Upper lobe of left lung (tissue), 4 donors: ENCODE measurements at regions not wholly inside any gene's neighbourhood (a gene's known extent, or its start where the extent isn't known, plus 50 kb on each side); places are given as distances from the start of the nearest gene placed in this dataset.

Source experiments
- CTCF ChIP-seq, 6 experiments: fragments of 450-650 bp in 4 of 6; fragments of 200-600 bp in 2 of 6; sonication (generic) in 2 of 6; IDR thresholded peaks; one replicate each; pipeline ENCODE4 v1.5.1; 2016 to 2019; ENCODE audit warnings: antibody characterized with exemption in 6 of 6
- EP300 ChIP-seq, 4 donors: sonication (generic); formaldehyde crosslinking; IDR thresholded peaks; one replicate each; pipeline ENCODE4 v1.5.1; 2017; ENCODE audit warnings: antibody characterized with exemption in 4 of 4, control low read depth in 2 of 4
- POLR2A ChIP-seq, 4 donors: fragments of 450-650 bp; IDR thresholded peaks; one replicate each; pipeline ENCODE4 v1.5.1; 2016 to 2017; ENCODE audit warnings: antibody characterized with exemption in 4 of 4, mild to moderate bottlenecking in 2 of 4
- POLR2AphosphoS5 ChIP-seq, 2 donors: sonication (generic); formaldehyde crosslinking; IDR thresholded peaks; one replicate each; pipeline ENCODE4 v1.5.1; 2017; ENCODE audit warnings: antibody characterized with exemption in 2 of 2

GRCh38 chr6:117761610-117762009 lies 86.3 kb downstream of the NUS1 start:
- no peak for TF ChIP-seq CTCF (IDR thresholded peaks at IDR 0.05)
- no peak for TF ChIP-seq POLR2AphosphoS5 (IDR thresholded peaks at IDR 0.05)
- no peak for TF ChIP-seq POLR2A (IDR thresholded peaks at IDR 0.05)
- TF ChIP-seq EP300 (IDR thresholded peaks at IDR 0.05): no peak
